Kasumi-1 (cell line): ENCODE measurements at regions not wholly inside any gene's neighbourhood (a gene's known extent, or its start where the extent isn't known, plus 50 kb on each side); places are given as distances from the start of the nearest gene placed in this dataset.

Experiments
- DNase-seq, 2 experiments: peaks; one replicate each; lab custom pipeline; 2025; lab: John Stamatoyannopoulos, UW

- no peak for DNase-seq
These were observed 59.9 kb downstream of the BMP4 start for GRCh38 chr14:53896726-53897125.

- peak in 1 of 2 experiments; percentile 16 for DNase-seq
These were observed 62.2 kb downstream of the BMP4 start for GRCh38 chr14:53894456-53894855.

- DNase-seq, result no peak
These were observed 63.3 kb downstream of the BMP4 start for GRCh38 chr14:53893374-53893773.

GRCh38 chr14:53890611-53891101 is 66.0 kb downstream of the BMP4 start:
- DNase-seq, result no peak

GRCh38 chr14:53888535-53889386 is 67.9 kb downstream of the BMP4 start:
- no peak for DNase-seq

GRCh38 chr14:53885136-53885640 is 71.4 kb downstream of the BMP4 start:
- no peak for DNase-seq

- DNase-seq, result no peak
These were observed 72.0 kb downstream of the BMP4 start for GRCh38 chr14:53884601-53885000.

- no peak for DNase-seq
These were observed 72.9 kb downstream of the BMP4 start for GRCh38 chr14:53883739-53884138.

- no peak for DNase-seq
These were observed 73.9 kb downstream of the BMP4 start for GRCh38 chr14:53882684-53883083.

- DNase-seq, result no peak
These were observed 74.7 kb downstream of the BMP4 start for GRCh38 chr14:53881921-53882320.

GRCh38 chr14:53881161-53881871 is 75.3 kb downstream of the BMP4 start:
- no peak for DNase-seq

GRCh38 chr14:53880761-53881160 is 75.9 kb downstream of the BMP4 start:
- no peak for DNase-seq

GRCh38 chr14:53879747-53880146 is 76.9 kb downstream of the BMP4 start:
- no peak for DNase-seq

- DNase-seq, result no peak
These were observed 77.5 kb downstream of the BMP4 start for GRCh38 chr14:53879022-53879686.

- no peak for DNase-seq
These were observed 81.2 kb downstream of the BMP4 start for GRCh38 chr14:53875324-53875897.

GRCh38 chr14:53874704-53875103 is 81.9 kb downstream of the BMP4 start:
- no peak for DNase-seq

GRCh38 chr14:53872681-53873089 is 83.9 kb downstream of the BMP4 start:
- DNase-seq, result no peak

- DNase-seq, result no peak
These were observed 84.7 kb downstream of the BMP4 start for GRCh38 chr14:53871951-53872350.

- DNase-seq, result no peak
These were observed 85.6 kb downstream of the BMP4 start for GRCh38 chr14:53871011-53871410.

- no peak for DNase-seq
These were observed 90.9 kb downstream of the BMP4 start for GRCh38 chr14:53865711-53866110.

- no peak for DNase-seq
These were observed 94.8 kb downstream of the BMP4 start for GRCh38 chr14:53861781-53862180.

- no peak for DNase-seq
These were observed 98.3 kb downstream of the BMP4 start for GRCh38 chr14:53858345-53858684.
